ENCODE measurements at regions not wholly inside any gene's neighbourhood (a gene's known extent, or its start where the extent isn't known, plus 50 kb on each side); places are given as distances from the start of the nearest gene placed in this dataset.
"Not testable (repeated sequence)": the region's sequence is repeated elsewhere in the genome, so short reads cannot be mapped to it uniquely, and the experiment has no call there.

DNA sequence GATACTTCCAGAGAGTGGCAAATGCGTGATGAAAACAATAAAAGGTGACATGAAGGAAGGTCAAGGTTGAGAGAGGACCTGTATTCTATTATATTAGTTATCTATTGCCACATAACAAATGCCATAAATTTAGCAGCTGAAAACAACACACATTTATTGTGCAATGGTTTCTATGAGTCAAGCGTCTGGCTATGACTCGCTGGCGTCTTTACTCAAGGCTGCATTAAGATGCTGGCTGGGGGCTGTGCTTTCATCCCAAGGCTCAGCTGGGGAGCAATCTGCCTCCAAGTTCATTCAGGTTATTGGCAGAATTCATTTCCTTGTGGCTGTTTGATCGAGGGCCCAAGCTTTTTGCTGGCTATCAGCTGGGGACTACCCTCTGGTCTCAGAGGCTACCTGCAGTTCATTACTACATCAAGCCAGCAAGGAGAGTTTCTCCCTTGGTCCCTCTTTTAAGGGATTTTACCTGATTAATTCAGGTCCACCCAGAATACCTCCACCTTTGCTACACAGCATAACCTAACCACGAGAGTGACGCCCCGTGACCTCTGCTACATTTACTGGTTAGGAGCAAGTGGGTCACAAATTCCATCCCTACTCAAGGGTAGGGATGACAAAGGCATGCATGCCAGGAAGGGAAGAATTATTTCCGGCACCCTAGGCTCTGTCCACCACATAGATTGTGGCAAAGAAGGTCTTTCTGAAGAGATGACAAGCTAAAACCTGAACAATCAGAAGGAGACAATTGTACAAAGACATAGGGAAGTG lies 549.1 kb downstream of the MN1 start:
- Histone ChIP-seq H3K4me3 (no peak overlapping the region), H3K9me3 (replicated peaks in 1 of 11) (peaks cover 24 to 47% (median 32%) of the 10 kb centered on the region in 11 experiments), H4K20me1 (no peaks in the 10 kb centered on the region), H3K4me2 (peak overlapping the region in 6 of 11 experiments; percentile 15 to 61 (median 54); a peak in 11 of 22 replicates), H3K27me3 (no peaks in the 10 kb centered on the region), H3K27ac (peak overlapping the region in 1 of 11 experiments; percentile 24; a peak in 1 of 22 replicates), H3K9ac (no peak overlapping the region), H3K36me3 (peaks cover 0 to 4% (median 0%) of the 10 kb centered on the region in 11 experiments; a peak in 1 of 22 replicates), H3K4me1 (peaks cover 4 to 25% (median 12%) of the 10 kb centered on the region in 10 experiments)
- TF ChIP-seq Cebpa-rat (IDR thresholded peaks at IDR 0.05) = peak in 8 of 11 experiments; percentile 11 to 80 (median 52); a peak in 9 of 22 replicates

GRCh38 chr22:27253108-27253902 lies 548.3 kb downstream of the MN1 start:
- no peaks in the 10 kb centered on the region for H3K27me3 ChIP-seq
- H3K36me3 ChIP-seq = peaks cover 0 to 4% (median 0%) of the 10 kb centered on the region in 11 experiments; a peak in 1 of 22 replicates

GRCh38 chr22:27254063-27254462 lies 547.5 kb downstream of the MN1 start:
- Histone ChIP-seq H3K9me3 (replicated peaks in 1 of 11) (peaks cover 24 to 47% (median 32%) of the 10 kb centered on the region in 11 experiments), H3K4me1 (peaks cover 7 to 24% (median 14%) of the 10 kb centered on the region in 10 experiments; a peak in 19 of 20 replicates)
- not testable (repeated sequence) for H3K27ac ChIP-seq, H3K36me3 ChIP-seq, H4K20me1 ChIP-seq, H3K4me2 ChIP-seq, H3K27me3 ChIP-seq, H3K4me3 ChIP-seq, H3K9ac ChIP-seq

More at GRCh38 chr22:27253108-27253902, 548.3 kb downstream of the MN1 start:
- no peak overlapping the region for H3K4me3 ChIP-seq
- TF ChIP-seq Cebpa-rat (IDR thresholded peaks at IDR 0.05) = no peak
- H3K9ac ChIP-seq = no peak overlapping the region
- no peak overlapping the region for H3K27ac ChIP-seq
- peaks cover 0 to 19% (median 7%) of the 10 kb centered on the region in 10 experiments; a peak in 9 of 20 replicates for H3K4me1 ChIP-seq
- H3K4me2 ChIP-seq = peak overlapping the region in 6 of 11 experiments; percentile 15 to 61 (median 54); a peak in 10 of 22 replicates
- H4K20me1 ChIP-seq = no peaks in the 10 kb centered on the region
- peaks cover 24 to 47% (median 32%) of the 10 kb centered on the region in 11 experiments for H3K9me3 ChIP-seq (replicated peaks in 1 of 11)

GRCh38 chr22:27255580-27255979 lies 546.0 kb downstream of the MN1 start:
- H3K4me3 ChIP-seq = no peak overlapping the region
- H3K36me3 ChIP-seq = peaks cover 0 to 4% (median 0%) of the 10 kb centered on the region in 11 experiments; a peak in 1 of 22 replicates
- TF ChIP-seq Cebpa-rat (IDR thresholded peaks at IDR 0.05) = no peak
- no peak overlapping the region for H3K27ac ChIP-seq
- H3K27me3 ChIP-seq = no peaks in the 10 kb centered on the region
- peaks cover 24 to 47% (median 32%) of the 10 kb centered on the region in 11 experiments for H3K9me3 ChIP-seq (replicated peaks in 1 of 11)
- no peak overlapping the region for H3K9ac ChIP-seq
- no peaks in the 10 kb centered on the region for H4K20me1 ChIP-seq
- H3K4me1 ChIP-seq = peaks cover 11 to 29% (median 16%) of the 10 kb centered on the region in 10 experiments; a peak in 19 of 20 replicates
- H3K4me2 ChIP-seq = no peak overlapping the region

- TF ChIP-seq Cebpa-rat (IDR thresholded peaks at IDR 0.05) = no peak
- no peaks in the 10 kb centered on the region for H3K27me3 ChIP-seq
- H4K20me1 ChIP-seq = no peaks in the 10 kb centered on the region
- peaks cover 8 to 19% (median 12%) of the 10 kb centered on the region in 10 experiments; a peak in 19 of 20 replicates for H3K4me1 ChIP-seq
- H3K36me3 ChIP-seq = peaks cover 0 to 4% (median 0%) of the 10 kb centered on the region in 11 experiments; a peak in 1 of 22 replicates
- no peak overlapping the region for H3K4me2 ChIP-seq
- peaks cover 24 to 39% (median 32%) of the 10 kb centered on the region in 11 experiments for H3K9me3 ChIP-seq (replicated peaks in 1 of 11)
- H3K27ac ChIP-seq = no peak overlapping the region
- H3K9ac ChIP-seq = no peak overlapping the region
- H3K4me3 ChIP-seq = no peak overlapping the region
Measured at GRCh38 chr22:27257987-27258386, 543.6 kb downstream of the MN1 start.

DNA sequence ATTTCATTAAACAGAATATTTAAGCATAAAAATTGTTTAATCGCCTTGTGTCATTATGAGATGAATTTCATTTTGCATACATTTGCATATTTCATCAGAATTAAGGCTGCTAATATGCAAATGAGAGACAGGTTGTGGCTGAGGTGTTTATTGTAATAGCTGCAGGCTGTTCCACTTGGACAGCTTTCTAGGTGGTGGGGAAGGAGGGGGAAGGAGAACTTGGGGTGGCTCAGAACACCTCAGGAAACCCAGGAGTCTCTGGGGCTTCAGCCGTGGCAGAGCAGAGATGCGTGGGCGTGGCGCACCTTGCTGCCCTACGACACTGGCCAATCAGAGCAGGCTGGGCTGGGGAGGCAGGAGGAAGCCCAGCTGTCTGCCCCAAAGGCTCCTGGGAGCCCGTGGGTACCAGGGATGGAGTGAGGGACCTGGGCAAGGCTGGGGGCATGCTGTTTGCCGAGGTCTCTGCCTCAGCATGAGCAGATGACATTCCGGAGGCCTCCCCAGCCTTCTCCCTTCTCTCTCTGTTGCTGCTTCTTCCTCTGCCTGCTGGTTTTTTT lies 542.9 kb downstream of the MN1 start:
- H3K4me2 ChIP-seq = peak overlapping the region in 10 of 11 experiments; percentile 4 to 60 (median 50); a peak in 16 of 22 replicates
- H3K9me3 ChIP-seq (replicated peaks in 1 of 11) = peaks cover 24 to 35% (median 32%) of the 10 kb centered on the region in 11 experiments
- H3K9ac ChIP-seq = no peak overlapping the region
- peaks cover 6 to 14% (median 11%) of the 10 kb centered on the region in 10 experiments; a peak in 16 of 20 replicates for H3K4me1 ChIP-seq
- H4K20me1 ChIP-seq = no peaks in the 10 kb centered on the region
- peaks cover 0 to 4% (median 0%) of the 10 kb centered on the region in 11 experiments; a peak in 1 of 22 replicates for H3K36me3 ChIP-seq
- H3K27ac ChIP-seq = no peak overlapping the region
- no peak overlapping the region for H3K4me3 ChIP-seq
- TF ChIP-seq Cebpa-rat (IDR thresholded peaks at IDR 0.05) = no peak
- H3K27me3 ChIP-seq = no peaks in the 10 kb centered on the region

DNA sequence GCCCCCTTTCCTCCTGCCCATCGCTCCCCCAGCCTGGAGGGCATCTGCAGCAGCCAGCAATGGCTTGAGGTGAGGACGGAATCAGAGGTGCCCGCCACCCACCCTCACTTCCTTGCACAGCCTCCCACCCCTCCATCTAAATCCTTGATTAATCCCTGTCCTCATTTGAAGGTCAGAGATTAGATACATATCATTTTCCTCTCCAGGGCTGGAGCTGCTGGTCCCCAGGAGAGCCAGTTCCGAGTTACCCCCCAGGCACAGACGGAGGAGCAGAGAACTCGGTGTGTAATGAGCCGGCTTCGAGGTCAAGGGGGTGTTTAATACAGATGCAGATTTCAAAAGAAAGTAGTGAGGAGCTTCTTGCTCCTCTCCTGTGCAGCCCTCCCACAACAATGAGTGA lies 542.1 kb downstream of the MN1 start:
- no peak overlapping the region for H3K27ac ChIP-seq
- no peaks in the 10 kb centered on the region for H4K20me1 ChIP-seq
- TF ChIP-seq Cebpa-rat (IDR thresholded peaks at IDR 0.05) = no peak

DNA sequence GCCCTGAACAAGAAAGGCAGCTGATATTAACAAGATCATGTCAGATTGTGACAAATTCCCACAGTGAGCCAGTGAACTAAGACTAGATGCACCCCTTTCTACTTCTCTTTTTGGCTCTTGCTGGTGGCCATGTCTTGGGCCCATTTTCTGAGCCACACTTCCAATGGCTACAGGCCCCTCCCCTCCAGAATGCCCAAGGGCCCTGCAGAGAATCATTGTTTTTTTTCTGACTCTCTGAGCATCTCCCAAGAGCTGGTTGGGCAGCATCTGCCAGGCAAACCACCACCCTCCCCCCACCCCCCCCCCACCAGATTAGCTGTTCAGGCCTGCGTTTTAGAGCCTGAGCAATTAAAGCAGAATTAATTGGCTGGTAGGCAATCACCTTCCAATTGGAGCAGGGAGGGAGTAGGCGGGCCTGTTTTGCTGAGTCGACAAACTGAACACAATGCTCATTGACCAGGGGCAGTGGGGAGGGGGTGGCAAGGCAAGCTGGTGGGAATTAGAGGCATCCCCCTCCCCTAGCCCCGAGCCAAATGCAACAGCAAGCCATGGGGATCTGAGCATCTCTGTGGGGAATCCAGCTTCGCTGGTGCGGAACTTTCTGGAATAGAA lies 541.4 kb downstream of the MN1 start:
- Histone ChIP-seq H3K27ac (no peak overlapping the region), H3K9me3 (replicated peaks in 1 of 11) (peaks cover 17 to 23% (median 19%) of the 10 kb centered on the region in 11 experiments), H3K4me3 (no peak overlapping the region), H3K9ac (no peak overlapping the region), H4K20me1 (no peaks in the 10 kb centered on the region), H3K4me2 (no peak overlapping the region), H3K4me1 (peaks cover 6 to 22% (median 10%) of the 10 kb centered on the region in 10 experiments; a peak in 16 of 20 replicates), H3K36me3 (peaks cover 0 to 3% (median 0%) of the 10 kb centered on the region in 11 experiments; a peak in 1 of 22 replicates), H3K27me3 (no peaks in the 10 kb centered on the region)
- TF ChIP-seq Cebpa-rat (IDR thresholded peaks at IDR 0.05) = no peak

More for the DNA sequence above, 542.1 kb downstream of the MN1 start:
- peaks cover 24 to 30% (median 26%) of the 10 kb centered on the region in 11 experiments for H3K9me3 ChIP-seq (replicated peaks in 1 of 11)
- no peak overlapping the region for H3K4me3 ChIP-seq
- H3K4me1 ChIP-seq = peaks cover 6 to 14% (median 10%) of the 10 kb centered on the region in 10 experiments; a peak in 16 of 20 replicates
- peak overlapping the region in 8 of 11 experiments; percentile 26 to 60 (median 54); a peak in 8 of 22 replicates for H3K4me2 ChIP-seq
- H3K9ac ChIP-seq = no peak overlapping the region
- H3K27me3 ChIP-seq = no peaks in the 10 kb centered on the region
- peaks cover 0 to 4% (median 0%) of the 10 kb centered on the region in 11 experiments; a peak in 1 of 22 replicates for H3K36me3 ChIP-seq

Measured in BLaER1 treated with 17β-estradiol and CSF1 and Interleukin-3, amounts not matched to agents 10 nM and 100 nM (cell line).